GM19467 (cell line): ENCODE measurements at regions not wholly inside any gene's neighbourhood (a gene's known extent, or its start where the extent isn't known, plus 50 kb on each side); places are given as distances from the start of the nearest gene placed in this dataset.
"Not testable (repeated sequence)": the region's sequence is repeated elsewhere in the genome, so short reads cannot be mapped to it uniquely, and the experiment has no call there.

Experiments used
- ATAC-seq: cut with Tn5 transposase; IDR thresholded peaks from one replicate; pipeline ENCODE4 v1.9.1; 2021; ENCODE audit warnings: mild to moderate bottlenecking, moderate library complexity; ENCODE audit not compliant: unreplicated experiment

GRCh38 chr9:95587021-95587964 lies 70.5 kb upstream of the PTCH1 start:
- ATAC-seq, result no peak

- no peak for ATAC-seq
Measured at GRCh38 chr9:95586326-95586725, 69.6 kb upstream of the PTCH1 start.

GRCh38 chr9:95585824-95586223 lies 69.1 kb upstream of the PTCH1 start:
- ATAC-seq, result no peak

GRCh38 chr9:95584176-95584575 lies 67.4 kb upstream of the PTCH1 start:
- no peak for ATAC-seq

GRCh38 chr9:95581900-95582299 lies 65.1 kb upstream of the PTCH1 start:
- no peak for ATAC-seq

GRCh38 chr9:95580812-95581761 lies 64.3 kb upstream of the PTCH1 start:
- ATAC-seq, result no peak

- ATAC-seq, result no peak
Measured at GRCh38 chr9:95574866-95575553, 58.2 kb upstream of the PTCH1 start.

- ATAC-seq, result no peak
Measured at GRCh38 chr9:95574176-95574575, 57.4 kb upstream of the PTCH1 start.

GRCh38 chr9:95573463-95573862 lies 56.7 kb upstream of the PTCH1 start:
- no peak for ATAC-seq

- no peak for ATAC-seq
Measured at GRCh38 chr9:95572381-95573151, 55.8 kb upstream of the PTCH1 start.

GRCh38 chr9:95570646-95571045 lies 53.9 kb upstream of the PTCH1 start:
- ATAC-seq, result no peak

GRCh38 chr9:95570150-95570549 lies 53.4 kb upstream of the PTCH1 start:
- no peak for ATAC-seq

- ATAC-seq, result not testable (repeated sequence)
Measured at GRCh38 chr9:95568735-95569134, 52.0 kb upstream of the PTCH1 start.
